Tongue (tissue), 2 donors: ENCODE measurements at regions not wholly inside any gene's neighbourhood (a gene's known extent, or its start where the extent isn't known, plus 50 kb on each side); places are given as distances from the start of the nearest gene placed in this dataset. TPM values are rescaled to one million over a fixed set of nuclear protein-coding genes. Genes with fewer than 3 reads are reported as not detected.
A peak's percentile ranks its signal among the peaks of the same experiment; 100 is the strongest.

Experiments used
- DNase-seq: peaks from one replicate; pipeline ENCODE4 v3.0.0-alpha.2; 2015
- small RNA-seq: library from RNA; depleted of rRNA; stranded (forward); fragments of <200 nt; gene quantifications from one replicate; pipeline ENCODE3, GENCODE V24; 2014; ENCODE audit warnings: low replicate concordance

DNA sequence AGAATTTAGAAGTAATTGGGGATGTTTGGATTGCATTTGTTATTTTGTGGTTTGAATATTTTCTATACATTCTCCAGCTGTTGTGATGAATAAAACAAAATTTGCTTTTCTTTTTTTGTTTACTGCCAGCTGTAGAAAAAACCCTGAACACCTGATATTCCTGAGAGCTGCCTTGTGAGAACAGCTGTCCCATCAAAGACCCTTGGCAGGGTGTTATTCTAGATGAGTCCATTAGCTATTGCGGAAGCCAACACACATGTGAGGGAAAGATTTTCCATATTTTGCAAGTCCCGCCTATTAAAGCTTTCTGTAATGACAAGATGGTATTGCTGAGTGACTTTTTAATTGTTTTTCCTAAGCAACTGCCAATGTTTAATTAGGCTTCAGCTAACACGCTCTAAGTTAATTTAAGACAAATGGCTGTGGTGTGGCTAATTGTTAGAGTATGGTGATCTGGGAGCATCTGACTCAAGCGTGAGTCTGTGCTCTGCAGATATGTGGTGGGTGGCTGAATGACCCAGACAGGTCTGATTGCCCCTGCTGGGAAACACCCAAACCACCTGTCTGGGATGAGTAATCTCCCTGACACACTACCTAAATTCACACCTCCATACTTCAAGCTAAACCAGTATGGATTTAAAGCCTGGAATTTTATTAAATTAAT lies 86.5 kb upstream of the PRLR start:
- peak; percentile 84 for DNase-seq

GRCh38 chr5:35313291-35313690 lies 83.0 kb upstream of the PRLR start:
- DNase-seq: no peak

- no peak for DNase-seq
These were observed 82.0 kb upstream of the PRLR start for GRCh38 chr5:35312267-35312666.

DNA sequence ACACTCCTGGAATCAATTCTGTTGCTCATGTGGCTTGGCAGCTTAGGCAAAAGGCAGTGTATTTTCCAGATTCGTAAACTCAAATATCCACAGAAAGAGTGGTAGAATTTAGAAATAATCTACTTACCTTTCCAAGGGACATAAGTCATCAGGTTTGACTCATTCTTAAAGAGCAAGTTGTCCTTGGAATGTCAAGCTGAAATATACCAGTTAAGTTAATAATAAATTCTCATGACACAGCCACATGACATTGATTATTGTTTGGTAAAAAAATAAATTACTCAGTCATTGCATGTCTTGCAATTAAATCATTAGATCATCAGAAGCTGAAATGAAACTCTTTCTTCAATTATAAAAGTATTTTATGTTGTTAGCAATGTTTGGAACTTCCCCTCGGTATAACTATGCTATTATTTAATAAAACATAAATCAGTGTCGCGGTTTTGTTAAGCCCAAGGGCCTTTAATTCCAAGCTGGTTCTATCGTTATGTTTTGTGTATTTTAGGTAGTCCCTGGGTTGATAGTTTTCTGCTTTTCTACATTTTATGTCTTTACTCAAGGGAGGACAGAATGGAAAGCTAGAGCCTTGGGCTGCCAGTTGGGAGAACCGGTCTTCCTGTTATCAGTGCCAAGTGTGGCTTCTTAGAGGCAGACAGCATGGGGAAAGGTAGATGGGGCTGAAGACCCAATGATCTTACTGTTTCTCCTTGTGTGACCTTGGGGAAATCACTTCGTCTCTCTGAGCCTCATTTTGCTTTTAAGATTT lies 79.3 kb upstream of the PRLR start:
- no peak for DNase-seq

DNA sequence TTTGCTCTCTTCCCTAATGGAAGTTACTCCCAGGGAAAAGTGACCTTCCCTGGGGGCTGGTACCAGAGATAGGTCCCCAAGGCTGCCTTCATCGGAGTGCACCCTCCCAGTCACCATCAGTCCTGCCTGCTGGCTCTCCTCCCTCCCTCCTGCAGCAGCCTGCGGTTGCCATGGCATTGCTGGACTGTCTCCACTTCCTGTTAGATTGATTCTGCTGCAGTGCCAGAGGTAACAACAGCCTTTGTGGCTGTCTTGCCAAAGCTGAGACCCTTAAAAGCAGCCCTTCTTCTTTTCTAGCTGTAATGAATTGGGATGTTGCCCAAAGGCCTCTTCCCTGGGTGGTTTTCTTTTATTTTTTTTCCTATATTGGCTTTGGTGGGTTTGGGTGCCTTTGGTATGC lies 78.1 kb upstream of the PRLR start:
- DNase-seq: no peak

DNA sequence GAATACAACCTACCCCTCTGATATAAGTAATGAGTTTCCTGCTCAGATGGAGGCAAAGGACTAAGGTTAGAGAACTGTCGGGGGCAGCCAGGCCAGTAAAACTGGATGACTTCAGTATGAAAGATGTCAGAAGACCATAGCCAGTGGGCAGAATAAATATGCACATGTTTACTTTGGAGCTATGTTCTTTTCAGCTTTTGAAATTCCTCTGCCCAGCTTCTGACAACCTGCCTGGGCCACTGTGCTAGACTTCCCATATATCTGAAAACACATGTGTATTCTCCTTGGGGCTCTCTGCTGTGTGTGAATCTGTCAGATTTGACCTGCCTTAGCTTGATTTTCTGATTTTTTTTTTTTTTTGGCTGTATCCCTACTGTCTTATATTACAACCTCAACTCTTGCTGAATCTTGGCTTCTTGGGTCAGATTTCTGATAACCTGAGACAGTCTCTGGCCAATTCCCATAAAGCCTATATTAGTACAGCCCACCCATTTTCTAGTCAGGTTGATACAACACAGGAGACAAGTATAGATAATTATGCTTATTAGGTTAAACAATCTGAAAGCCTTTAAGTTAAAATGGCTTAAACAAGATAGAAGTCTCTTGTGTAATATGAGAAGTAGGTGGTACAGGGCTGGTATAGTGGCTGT lies 76.6 kb upstream of the PRLR start:
- DNase-seq: no peak

- DNase-seq: no peak
These were observed 75.2 kb upstream of the PRLR start for GRCh38 chr5:35305336-35306020.

DNA sequence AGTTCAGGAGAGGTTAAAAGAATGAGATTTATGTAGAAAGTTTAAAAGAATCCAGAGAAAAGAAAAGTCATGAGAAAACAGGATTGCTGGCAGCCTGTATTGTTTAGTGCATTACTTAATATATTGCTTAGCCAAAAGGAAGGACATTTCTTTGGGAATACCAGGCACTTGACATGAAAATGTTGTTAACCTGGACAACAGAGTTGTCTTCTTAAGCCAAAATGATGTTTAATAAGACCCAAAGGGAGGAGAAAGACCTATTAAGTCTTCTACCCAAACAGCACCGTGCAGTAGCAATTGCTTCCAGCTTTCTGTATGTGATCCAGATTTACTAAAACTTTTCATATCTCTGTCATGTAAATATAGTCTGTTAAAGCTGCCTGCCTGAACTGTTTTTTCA lies 74.0 kb upstream of the PRLR start:
- peak; percentile 64 for DNase-seq

DNA sequence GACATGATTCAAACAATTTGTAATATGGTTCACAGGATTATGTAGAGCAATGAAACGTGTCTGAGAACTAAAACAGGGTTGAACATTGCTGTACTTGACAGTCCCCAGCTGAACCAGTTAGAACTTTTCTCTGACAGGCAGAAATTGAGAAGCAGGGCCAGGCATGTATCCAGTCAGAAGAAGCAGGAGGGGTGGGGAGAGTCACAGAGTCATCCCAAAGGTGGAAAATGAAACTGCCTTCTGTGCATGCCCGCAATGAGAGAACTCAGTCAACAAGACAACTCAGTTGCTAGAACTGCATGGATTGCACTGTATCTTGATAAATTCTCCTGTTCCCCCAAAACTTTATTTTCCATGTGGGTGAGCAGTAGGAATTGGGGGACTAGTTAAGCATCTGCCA lies 72.9 kb upstream of the PRLR start:
- no peak for DNase-seq

- DNase-seq: no peak
These were observed 72.3 kb upstream of the PRLR start for GRCh38 chr5:35302544-35302943.

DNA sequence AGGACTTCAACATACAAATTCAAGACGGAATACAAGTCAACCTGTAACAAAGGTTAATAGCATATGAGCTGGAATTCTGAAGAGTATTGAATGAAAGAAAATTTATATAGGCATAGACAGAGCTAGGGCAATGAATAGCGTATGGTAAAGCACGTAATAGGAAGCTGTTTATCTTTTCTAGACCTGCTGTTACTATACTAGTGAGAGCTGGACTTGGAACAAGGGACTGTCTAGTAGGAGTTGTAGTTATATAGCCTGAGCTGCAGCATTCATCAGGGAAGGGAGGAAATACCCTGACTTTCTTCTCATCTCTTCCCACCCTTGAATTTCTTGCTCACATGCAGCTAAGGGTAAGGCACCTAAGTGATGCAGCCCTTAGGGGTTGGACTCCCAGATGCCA lies 67.5 kb upstream of the PRLR start:
- DNase-seq: no peak

GRCh38 chr5:35294976-35295375 lies 64.7 kb upstream of the PRLR start:
- DNase-seq: no peak

- no peak for DNase-seq
These were observed 63.7 kb upstream of the PRLR start for GRCh38 chr5:35294017-35294416.

DNA sequence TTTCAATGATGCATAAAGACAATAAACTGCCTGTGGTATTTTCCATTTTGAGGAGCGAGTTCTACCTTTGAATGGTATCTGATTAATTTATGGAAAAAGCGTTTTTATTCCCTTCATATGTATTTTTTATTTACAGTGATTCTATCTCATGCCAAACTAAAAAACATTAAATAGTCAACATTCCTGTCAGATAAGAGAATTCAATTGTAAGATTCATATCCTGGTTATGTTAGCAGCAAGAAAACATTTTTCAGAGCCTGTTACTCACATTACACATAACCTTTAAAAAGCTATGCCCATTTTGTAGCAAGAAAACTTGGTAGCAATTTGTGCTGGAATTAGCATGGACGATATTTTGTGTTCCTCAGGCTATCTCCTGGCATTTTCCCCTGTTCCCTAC lies 55.1 kb upstream of the PRLR start:
- DNase-seq: no peak

GRCh38 chr5:35285011-35285410 lies 54.7 kb upstream of the PRLR start:
- DNase-seq: no peak

- DNase-seq: no peak
These were observed 54.1 kb upstream of the PRLR start for GRCh38 chr5:35284364-35284763.

DNA sequence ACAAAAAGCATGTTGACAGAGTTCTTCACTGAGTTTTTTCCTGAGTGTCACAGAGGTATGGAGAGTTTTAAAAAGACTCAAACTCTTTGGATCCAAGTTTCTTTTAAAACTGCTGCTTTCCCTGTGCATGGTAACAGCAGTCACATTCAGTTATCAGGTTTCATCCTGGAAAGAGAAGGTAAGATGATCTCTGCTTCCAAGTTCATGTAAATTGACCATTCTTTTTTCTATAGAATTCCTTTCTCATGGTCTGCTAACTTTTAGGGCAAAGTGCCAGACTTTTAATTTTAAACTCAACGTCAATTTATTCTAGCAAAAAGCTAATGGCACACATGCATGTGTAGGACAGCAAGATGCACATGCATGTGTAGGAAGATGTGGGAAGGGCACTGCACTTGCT lies 52.5 kb upstream of the PRLR start:
- DNase-seq: peak; percentile 62

DNA sequence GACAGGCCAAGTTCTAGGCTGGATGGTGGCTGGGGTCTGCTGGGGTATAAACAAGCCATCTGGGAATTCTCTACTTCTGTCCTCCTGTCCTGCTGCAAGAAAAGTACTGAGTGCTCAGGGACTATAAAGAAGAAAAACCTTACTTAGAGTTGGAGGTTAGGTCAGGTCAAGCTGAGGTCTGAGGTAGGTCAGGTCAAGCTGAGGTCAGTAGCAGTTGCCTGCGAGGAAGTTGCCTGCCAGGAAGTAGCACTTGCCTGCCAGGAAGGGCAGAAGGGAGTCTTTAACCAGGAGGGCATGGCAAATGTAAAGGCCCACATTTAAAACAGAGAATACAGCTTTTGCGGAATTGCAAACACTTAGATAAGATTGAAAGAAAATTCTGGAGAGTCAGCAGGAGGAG lies 51.3 kb upstream of the PRLR start:
- DNase-seq: no peak

Small RNA genes in the stretch of these regions (small RNA-seq; reads per million reads assigned to genes)
- not detected for gene RF00012
